Suppressor macrophage treated with lipopolysaccharide for 4 hours (primary cell): ENCODE measurements at regions not wholly inside any gene's neighbourhood (a gene's known extent, or its start where the extent isn't known, plus 50 kb on each side); places are given as distances from the start of the nearest gene placed in this dataset.

Source experiments
- DNase-seq: peaks from one replicate; pipeline ENCODE4 v3.0.0-alpha.2; 2020

- DNase-seq: no peak
Observed at GRCh38 chr13:91181892-91182291, 165.6 kb upstream of the MIR17HG start.

GRCh38 chr13:91184244-91184926 is 163.1 kb upstream of the MIR17HG start:
- DNase-seq: no peak

GRCh38 chr13:91185294-91185863 is 162.1 kb upstream of the MIR17HG start:
- DNase-seq: peak; percentile 37

DNA sequence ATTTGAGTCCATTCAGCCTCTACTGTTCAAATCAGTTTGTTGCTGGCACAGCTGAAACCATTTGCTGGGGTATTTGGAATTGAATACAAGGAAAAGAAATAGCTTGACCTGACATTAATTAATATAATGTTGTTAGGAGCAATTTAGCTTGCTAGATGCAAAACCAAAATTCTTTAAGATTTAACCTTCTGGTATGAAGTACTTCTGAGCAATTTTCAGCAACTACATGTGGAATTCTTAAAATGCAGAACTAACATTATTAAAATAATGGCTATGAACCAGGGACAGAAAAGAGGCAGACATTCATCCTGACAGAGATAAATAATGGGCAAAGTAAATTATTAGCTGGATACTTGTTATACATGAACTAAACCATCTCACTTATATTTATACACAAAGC is 160.0 kb upstream of the MIR17HG start:
- no peak for DNase-seq

DNA sequence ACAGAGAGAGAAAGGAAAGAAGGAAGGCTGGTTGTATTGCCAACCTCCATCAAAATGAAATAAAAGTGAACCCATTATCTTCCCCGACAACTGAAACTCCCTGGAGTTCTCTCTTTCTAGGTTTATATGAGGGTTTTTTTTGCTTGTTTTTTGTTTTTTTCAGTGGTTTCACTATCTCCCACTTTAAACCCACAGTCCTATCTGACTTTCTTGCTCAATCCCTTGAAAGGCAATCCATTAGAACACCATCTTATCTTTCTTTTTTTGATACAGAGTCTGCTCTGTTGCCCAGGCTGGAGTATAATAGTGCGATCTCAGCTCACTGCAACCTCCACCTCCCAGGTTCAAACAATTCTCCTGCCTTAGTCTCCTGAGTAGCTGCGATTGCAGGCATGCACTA is 158.0 kb upstream of the MIR17HG start:
- DNase-seq: no peak

- no peak for DNase-seq
Observed at GRCh38 chr13:91193358-91193757, 154.1 kb upstream of the MIR17HG start.

- DNase-seq: no peak
Observed at GRCh38 chr13:91195789-91196188, 151.7 kb upstream of the MIR17HG start.

- no peak for DNase-seq
Observed at GRCh38 chr13:91196958-91197357, 150.5 kb upstream of the MIR17HG start.

GRCh38 chr13:91199866-91200265 is 147.6 kb upstream of the MIR17HG start:
- DNase-seq: no peak

- no peak for DNase-seq
Observed at GRCh38 chr13:91200486-91200885, 147.0 kb upstream of the MIR17HG start.

GRCh38 chr13:91203430-91203829 is 144.1 kb upstream of the MIR17HG start:
- no peak for DNase-seq

DNA sequence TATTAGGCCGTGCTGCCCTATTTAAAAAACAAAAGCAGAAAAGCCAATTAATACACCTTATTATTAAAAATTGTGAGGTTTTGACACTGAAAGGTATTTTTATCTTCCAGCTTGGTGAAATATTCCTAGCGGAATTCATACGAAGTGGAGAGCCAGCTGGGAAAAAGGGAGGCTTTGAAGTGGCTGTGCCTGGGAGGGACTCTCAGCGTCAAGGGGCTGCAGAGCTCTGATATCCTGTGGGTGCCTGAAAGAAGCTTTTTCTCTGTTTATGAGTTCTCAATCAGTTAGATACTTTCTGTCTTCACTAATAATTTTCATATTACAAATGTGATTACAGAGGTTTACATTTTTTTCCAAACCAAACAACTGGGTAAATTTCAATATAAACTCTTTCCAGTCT is 140.2 kb upstream of the MIR17HG start:
- DNase-seq: no peak

- DNase-seq: no peak
Observed at GRCh38 chr13:91211510-91211909, 136.0 kb upstream of the MIR17HG start.

DNA sequence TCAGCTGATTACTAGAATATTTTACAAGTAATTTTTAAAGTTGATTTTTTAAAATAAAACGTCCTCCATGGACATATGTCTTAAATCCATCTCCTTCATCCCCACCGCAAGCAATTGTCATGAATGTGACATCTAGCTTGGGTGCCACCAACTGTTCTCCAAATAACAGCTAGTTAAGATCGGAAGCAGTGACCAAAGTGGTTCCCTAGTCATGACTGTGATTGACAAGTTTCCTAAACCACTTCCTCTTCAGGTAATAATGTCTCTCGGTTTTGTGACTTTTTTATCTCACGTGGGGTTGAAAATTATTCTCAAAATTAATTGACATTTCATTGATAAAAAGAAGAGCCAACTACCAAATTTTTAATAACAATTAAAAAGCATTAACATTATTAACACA is 135.3 kb upstream of the MIR17HG start:
- no peak for DNase-seq

DNA sequence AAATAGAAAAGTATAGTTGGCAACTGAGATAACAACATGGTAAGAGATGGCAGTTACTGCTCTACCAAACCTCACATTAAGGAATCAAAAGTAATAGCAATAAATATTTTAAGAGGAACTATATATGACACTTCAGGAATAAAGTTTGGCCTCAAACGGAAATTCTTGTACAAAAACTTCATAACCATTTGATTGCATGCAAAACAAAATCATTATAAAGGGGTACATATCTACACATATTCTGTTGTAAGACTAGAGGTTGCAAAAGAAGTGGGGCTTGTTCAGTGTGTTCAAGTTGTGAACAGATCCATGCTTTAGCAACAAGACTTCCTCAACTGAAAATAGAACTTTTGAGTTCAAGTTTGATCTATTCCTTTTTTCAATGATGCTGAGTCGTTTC is 133.5 kb upstream of the MIR17HG start:
- no peak for DNase-seq

GRCh38 chr13:91216928-91217700 is 130.4 kb upstream of the MIR17HG start:
- no peak for DNase-seq

GRCh38 chr13:91219201-91219600 is 128.3 kb upstream of the MIR17HG start:
- DNase-seq: no peak

DNA sequence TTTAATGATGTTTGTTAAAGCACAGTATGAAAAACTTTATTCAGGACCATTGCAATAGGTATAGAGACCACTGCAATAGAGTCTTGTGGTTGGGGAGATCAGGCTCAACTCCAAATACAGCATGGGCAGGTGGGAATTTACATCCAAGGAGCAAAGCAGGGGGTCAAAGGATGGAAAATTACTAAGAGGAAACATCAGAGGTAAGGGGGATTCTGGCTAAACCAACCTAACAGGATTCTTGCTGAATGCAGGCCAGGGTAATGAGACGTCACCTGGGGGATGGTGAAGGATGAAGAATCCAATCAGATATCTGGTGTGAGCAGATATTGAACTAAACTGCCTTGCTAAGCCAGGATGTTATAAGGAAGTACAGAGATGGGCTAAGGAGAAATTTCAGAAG is 126.6 kb upstream of the MIR17HG start:
- DNase-seq: no peak

DNA sequence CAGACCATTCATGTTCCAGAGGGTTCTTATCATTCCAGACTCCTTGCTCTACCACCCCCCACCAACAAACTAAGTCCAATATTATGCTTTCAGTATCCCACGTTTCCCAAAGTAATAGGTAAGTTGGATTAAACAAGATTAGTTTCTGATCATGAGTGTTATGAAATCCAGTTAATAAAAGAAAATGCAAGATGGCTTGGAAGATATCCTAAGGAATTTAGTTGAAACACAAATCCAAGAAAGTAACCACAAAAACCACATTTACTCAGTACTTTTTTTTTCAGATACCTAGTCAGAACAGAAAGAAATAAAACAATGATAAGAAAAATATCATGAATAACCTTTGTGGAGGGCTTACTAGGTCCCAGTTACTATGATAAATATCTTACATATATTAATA is 119.4 kb upstream of the MIR17HG start:
- no peak for DNase-seq

GRCh38 chr13:91228940-91229339 is 118.5 kb upstream of the MIR17HG start:
- DNase-seq: no peak

DNA sequence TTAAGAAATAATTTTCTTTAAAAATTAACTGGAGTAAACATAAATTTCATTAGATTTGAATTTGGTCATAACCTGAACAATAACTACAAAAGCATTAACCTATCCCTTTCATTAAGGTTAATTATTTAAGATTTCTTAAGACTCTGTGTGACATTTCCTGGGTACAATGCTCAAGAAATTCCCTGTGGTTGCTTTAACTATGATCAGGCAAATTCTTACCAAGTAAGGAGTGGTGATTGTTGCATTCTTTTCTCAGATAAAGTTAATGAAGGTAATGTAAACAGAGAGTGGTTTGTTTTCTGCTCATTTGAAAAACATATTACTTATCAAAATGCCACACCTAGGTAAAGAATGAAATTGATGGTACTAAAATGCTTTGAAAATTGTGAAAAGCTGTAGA is 114.8 kb upstream of the MIR17HG start:
- DNase-seq: no peak

DNA sequence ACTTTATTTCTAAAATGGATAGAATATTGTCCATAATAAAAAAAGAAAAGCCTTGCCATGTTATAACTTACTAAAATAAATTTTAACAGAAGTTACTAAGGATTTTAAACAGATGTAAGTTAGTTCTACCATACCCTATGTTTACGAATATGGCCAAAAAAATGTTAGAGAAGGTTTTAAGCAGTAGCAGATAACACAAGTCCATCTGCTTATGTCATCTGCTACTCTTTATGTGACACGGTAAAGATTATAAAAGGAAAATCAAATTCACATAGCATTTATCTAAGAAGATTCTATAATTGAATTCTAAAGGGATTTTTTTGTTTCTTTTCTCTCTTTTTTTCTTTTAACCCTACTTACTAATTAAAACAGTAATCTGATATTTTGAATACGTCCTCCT is 114.2 kb upstream of the MIR17HG start:
- no peak for DNase-seq

DNA sequence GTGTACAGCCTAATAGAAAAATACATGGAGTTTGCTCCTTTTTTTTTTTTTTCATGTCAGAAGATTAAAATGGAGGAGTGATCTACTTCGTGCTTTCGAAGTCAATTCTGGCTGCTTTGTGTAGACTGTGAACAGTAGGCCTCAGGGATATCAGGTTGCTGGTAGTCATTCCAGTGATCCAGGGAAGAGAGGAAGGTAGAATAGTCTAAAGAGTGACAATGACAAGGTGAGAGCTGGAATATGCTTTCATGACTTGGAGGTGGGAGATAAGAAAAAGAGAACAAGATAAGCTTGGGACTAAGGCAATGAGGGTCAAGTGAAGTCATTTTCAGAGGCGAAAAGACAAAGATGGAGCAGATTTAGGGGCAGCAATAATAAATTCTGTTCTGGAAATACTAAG is 111.3 kb upstream of the MIR17HG start:
- no peak for DNase-seq

DNA sequence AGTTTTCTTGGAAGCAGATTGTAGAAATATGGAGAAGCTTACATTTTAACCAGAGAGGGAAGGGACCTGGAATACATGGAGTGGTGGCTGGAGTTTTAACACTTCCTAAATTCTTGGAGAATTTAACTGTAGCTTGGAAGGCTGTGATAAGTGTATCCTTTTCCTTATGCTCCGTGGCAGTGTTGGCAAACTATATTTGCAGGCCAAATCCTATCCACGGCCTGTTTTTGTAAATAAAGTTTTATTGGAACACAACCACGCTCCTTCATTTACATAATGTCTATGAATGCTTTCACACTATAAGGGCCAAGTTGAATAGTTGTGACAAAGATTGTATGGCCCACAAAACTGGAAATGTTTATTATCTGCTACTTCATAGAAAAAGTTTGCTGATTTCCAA is 110.6 kb upstream of the MIR17HG start:
- no peak for DNase-seq
